GM18951 (cell line): ENCODE measurements at regions not wholly inside any gene's neighbourhood (a gene's known extent, or its start where the extent isn't known, plus 50 kb on each side); places are given as distances from the start of the nearest gene placed in this dataset.

ENCODE experiments used
- POLR2A ChIP-seq: IDR thresholded peaks from 4 replicates; pipeline ENCODE4 v1.6.1; 2011; ENCODE audit warnings: mild to moderate bottlenecking; ENCODE audit not compliant: insufficient read length, insufficient read depth; ENCODE audit errors: extremely low read depth
- in situ Hi-C: fragments of 300-500 bp; cut with MboI; formaldehyde crosslinking; loops from one replicate; pipeline ENCODE4 v1.12.0; 2022; ENCODE audit warnings: low sequenced_read_pairs, mixed read lengths, inconsistent platforms; ENCODE audit not compliant: unreplicated experiment

DNA sequence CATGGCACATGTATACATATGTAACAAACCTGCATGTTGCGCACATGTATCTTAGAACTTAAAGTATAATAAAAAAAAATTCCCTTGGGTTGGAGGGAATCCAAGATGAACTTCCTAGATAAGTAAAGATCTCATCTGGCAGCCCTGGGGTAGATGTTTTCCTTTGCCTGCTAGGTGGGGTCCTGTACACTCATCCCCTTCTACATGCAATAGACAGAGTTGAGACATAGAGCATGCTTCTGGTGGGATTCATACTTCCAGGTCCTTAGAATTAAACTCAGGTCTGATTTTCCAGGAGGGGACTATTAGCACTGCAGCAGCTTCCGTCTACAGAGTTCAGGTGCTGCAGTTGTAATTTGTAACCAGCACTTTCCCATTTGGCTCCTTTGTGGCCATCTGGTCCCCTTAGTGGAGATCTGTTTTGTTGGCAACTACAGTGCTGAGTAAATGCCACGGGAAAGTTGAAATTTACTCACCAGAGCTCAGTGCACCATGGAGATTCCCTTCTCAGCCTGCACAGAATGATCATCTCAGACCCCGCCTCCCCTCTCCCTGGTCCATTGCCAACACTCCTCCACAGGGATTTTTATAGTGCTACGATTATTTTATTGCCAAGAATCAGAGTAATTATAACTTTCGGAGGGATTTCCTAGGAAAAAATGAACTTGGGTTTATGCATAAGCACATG lies 220.1 kb upstream of the E2F8 start:
- no peak for TF ChIP-seq POLR2A
- in situ Hi-C loops, result no loop called here

DNA sequence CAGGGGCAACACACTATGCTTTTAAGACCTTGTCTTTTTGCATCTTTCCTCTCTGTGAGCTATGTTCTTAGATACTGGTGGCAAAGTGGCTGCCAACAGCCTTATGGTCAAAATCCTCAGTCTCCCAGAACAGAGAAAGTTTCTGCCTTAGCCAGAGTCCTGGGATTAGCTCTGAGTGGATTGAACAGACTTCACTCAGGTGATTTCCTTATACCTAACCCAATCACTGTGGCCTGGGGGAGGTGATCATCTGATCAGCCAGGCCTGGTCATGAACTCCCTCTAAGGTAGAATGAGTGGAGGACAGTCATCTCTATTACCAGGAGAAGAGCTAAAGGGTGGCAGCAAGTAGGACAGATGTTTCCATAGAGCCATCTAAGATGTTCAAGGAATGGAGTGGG lies 218.5 kb upstream of the E2F8 start:
- no peak for TF ChIP-seq POLR2A

DNA sequence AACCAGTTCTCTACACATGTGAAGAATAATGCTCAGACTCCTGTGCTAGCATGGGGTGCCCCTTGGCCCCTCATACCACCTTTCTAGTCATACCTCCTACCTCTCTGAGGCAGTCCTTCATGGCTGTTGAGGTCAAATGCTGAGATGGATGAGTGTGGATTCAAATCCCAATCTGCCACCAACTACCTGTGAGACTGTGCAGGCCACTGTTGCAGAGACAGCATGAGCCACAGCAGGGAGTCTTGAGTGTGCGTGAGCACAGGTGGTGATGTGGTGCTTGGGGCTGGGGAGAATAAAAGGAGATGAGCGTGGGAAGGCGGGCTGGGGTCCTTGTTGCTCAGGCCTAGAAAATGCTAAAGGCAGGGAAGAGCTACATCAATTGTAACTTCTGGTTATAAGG lies 218.0 kb upstream of the E2F8 start:
- in situ Hi-C loops, result no loop called here
- TF ChIP-seq POLR2A, result no peak

More for the DNA sequence above, 218.5 kb upstream of the E2F8 start:
- in situ Hi-C loops, result no loop called here

DNA sequence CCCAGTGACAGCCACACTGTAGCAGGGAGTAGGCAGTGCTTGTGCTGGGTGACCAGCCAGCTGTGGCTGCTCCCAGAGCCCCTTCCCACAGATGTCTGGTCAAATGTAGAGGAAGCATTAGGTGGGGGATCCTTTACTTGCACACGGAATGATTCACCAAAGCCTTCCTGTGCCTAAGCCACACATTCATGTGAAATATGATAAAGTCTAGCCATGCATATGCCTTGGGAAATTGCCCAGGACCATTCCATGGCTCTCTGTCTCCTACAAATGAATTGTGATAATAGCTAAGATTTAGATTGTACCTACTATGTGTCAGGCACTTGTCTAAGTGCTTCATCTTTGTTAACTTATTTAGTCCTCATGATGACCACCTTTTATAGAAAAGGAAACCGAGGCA lies 217.5 kb upstream of the E2F8 start:
- in situ Hi-C loops, result no loop called here
- TF ChIP-seq POLR2A, result no peak

DNA sequence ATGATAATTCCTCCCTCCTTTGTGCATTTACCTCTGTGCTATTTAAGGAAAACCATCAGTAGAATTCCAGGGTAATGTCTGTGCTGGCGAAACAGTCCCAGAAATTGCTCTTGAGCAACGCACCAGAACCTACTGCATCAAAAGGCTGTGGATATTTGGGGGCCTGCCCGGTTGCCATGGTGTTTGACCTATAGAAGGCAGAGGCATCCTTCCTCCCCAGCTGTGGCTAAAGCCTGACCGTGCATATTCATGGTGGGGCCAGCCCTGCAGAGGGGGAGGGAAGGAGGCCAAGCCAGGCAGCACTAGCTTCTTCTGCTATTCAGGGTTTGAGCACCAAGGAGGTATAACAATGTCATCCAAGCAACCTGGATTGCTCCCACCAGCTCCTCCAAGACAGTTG lies 215.0 kb upstream of the E2F8 start:
- in situ Hi-C loops, result no loop called here
- no peak for TF ChIP-seq POLR2A

DNA sequence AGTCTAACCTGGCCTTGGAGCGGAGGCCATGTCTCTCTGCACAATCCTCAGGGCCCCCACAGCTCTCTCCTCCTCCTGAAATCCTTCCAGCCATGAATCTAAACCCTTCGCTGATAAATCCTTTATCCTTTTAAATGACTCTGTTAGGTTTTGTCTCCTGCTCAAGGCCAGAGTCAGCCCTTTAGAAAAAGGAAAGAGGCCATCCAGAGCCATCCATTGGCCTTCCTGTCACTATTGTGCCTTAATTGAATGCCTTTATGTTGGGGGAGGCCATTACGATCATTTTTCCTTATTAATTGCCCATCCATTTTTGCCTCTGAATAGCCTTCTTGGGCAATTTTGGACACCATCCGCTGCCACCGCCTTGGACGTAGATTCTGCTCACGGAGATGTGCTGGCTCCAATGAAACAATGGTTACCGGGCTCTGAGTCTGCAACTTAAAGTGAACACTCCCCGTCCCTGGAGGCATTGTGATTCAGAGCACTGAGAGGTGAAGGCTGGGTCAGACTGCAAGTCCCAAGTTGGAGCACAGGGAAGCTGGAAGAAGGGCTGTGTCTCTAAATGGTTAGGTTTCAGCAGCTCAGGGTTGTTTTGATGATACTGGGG lies 213.0 kb upstream of the E2F8 start:
- in situ Hi-C loops, result no loop called here
- no peak for TF ChIP-seq POLR2A

DNA sequence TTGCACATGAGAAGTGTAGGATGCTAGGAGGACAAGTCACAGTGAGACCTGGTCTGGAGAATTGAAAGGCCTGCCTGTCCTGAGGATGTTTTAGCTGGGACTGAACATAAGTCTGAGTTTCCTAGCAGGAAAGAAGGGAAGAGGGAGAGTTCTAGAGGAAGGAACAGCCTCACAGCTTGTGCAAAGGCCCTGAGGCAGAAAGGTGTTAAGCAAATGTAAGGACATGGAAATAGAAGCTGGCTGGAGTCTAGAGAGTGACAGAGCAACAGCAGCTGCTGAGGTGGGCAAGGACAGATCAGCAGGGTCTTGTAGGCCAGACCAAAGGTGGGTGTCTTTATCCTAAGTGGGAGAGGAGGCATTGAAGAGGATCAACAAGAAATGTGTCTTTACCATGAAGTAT lies 210.9 kb upstream of the E2F8 start:
- TF ChIP-seq POLR2A, result no peak
- in situ Hi-C loops, result no loop called here

DNA sequence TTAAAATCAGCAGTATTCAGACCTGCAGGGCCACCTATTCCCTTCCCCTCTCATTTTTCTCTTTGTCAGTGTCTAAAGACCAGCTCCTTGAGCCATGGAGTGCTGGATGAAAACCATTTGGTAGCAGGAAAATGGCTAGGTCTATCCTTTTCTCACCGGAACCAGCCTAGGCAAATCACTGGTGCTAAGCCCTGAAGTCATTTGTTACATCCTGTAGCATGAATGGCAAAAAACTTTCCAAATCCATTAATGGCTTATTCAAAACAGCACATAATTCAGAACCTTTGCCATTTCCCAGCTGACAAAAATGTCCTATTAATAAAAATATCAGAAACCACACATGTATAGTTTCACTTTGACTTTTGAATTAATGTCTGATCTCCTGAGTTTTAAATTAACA lies 209.5 kb upstream of the E2F8 start:
- no peak for TF ChIP-seq POLR2A
- in situ Hi-C loops, result no loop called here

DNA sequence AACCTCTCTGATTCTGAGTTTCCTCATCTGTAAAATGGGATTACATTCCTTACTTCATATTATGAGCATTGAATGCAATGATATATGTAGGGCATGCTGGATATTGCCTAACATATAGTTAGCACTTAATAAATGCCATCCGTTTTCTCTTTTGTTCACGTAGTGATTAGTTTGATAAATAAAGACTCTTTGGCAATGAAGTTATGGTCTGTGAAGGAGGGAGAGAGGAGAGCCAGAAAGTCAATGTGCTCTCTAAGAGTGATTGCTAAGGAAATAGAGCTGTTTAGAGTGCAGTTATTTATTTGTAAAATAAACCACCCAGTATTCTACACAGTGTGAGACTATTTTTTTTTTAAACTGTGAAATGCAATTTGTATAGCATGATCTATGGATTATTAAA lies 207.9 kb upstream of the E2F8 start:
- in situ Hi-C loops, result no loop called here
- TF ChIP-seq POLR2A, result no peak

DNA sequence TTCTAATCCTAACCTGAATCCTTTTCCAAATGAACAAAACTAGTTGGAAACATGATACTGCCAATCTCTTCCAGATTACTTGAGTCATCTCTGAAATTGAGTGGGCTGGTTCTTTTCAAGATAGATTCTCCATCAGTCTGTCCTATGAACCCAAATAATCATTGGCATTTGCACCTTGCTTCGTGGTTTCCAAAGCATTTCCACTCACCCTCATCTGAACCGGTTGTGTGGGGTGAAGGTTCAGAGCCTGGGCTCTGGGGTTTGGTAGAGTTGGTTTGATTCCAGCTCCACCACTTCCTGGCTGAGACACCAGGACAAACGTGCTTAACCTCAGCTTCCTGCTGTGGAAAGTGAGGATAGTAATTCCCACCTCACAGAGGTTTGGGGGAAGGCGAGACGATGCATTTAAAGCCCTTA lies 206.4 kb upstream of the E2F8 start:
- TF ChIP-seq POLR2A, result no peak
- in situ Hi-C loops, result no loop called here

DNA sequence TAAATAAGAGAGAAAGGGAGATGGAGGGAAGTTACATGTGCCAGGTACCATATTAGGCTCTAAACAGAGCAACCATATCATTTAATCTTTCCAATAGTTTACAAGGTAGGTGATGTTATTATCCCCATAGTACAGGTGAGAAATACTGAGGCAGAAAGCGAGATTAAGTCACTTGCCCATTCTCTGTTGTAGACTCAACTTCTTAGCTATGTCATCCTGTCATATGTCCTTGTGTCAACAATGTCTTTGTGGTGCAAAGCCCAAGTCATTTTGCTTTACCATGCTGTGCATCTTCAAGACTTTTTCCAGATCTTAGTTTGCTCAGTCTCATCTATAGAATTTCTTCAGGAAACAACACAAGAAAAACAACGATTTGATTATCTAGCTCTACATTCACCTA lies 205.0 kb upstream of the E2F8 start:
- TF ChIP-seq POLR2A, result no peak
- in situ Hi-C loops, result no loop called here

DNA sequence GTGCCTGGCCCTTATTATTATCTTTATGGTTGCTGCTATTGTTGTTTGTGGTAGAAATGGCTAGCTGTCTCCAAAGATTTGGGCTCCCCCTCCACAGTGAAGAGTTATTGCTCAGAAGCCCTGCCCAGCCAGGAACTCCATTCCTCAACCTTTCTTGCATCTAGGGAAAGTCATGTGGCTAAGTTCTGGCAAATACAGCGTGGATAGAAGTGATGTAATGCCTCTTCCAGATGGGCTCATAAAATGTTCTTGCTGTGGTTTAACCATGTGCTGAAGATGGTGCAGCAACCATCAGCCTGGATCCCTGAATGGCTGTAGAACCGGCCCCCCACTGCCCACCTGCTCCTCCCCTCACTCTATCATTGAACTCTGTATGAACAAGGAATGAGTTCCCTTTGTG lies 203.5 kb upstream of the E2F8 start:
- no peak for TF ChIP-seq POLR2A
- in situ Hi-C loops, result no loop called here

DNA sequence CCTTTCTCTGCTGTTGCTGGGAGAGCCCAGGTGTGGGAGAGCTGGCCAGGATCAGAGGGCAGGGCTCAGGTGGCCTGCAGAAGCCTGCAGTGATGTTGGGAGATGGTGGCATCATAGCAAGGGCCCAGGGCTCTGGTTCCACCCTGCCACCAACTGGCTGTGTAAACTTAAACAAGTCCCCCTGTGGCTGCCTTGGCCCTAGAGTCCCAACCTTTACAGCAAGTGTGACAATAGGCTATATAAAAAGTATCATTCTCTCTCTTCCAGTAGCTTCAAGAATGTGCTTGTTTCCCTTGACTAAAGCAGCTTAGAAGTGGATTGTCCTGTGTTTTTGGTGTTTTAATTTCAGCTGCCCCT lies 201.8 kb upstream of the E2F8 start:
- TF ChIP-seq POLR2A, result no peak
- in situ Hi-C loops, result no loop called here

DNA sequence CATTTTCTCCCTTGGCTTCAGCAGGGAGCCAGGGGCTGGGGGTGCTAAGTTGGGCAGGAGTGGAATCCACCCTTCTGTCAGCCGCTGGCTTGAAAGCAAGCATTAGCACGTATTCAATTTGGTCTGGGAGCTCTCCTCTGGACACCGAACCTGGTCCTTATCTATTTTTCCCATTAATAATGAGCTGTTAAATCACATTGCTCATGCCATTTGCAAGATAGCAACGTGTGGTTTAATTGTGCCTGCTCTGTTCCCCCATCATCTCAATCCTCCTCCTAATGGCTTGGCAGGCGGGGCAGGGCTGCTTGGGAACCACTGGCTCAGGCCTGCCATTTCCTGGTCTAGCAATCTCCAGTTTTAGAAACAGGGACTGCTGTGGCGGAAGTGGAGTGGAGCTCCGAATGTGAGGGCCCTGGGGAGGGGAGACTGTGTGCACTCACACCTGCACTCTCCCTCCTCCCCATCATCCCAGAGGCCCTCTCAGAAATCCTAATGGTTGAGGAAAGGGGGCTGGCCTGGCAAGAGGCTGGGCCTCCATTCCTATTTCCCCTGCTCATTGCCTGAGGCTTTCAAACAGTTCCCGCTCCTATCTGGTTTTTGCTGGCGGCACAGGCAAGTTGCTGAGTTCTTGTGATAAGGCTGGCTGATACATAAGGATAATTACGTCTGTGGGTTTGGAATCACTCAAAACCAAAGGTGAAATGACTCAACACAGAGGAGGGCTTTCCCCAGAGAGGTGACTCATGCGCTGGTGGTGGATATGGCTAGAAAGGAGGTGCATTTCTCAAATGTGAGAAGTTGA lies 201.2 kb upstream of the E2F8 start:
- TF ChIP-seq POLR2A, result no peak
- in situ Hi-C loops, result no loop called here
